Amniotic epithelial cell (primary cell): ENCODE measurements at regions not wholly inside any gene's neighbourhood (a gene's known extent, or its start where the extent isn't known, plus 50 kb on each side); places are given as distances from the start of the nearest gene placed in this dataset.
A peak's percentile ranks its signal among the peaks of the same experiment; 100 is the strongest.

Source experiments
- DNase-seq: peaks from one replicate; pipeline ENCODE4 v3.0.0-alpha.2; 2010; ENCODE audit warnings: low read depth

GRCh38 chr5:77948476-77948875 lies 172.3 kb upstream of the TBCA start:
- no peak for DNase-seq

GRCh38 chr5:77947041-77947428 lies 170.9 kb upstream of the TBCA start:
- DNase-seq, result no peak

- no peak for DNase-seq
Measured at GRCh38 chr5:77946381-77947040, 170.4 kb upstream of the TBCA start.

- no peak for DNase-seq
Measured at GRCh38 chr5:77945874-77946273, 169.7 kb upstream of the TBCA start.

GRCh38 chr5:77944757-77945340 lies 168.7 kb upstream of the TBCA start:
- DNase-seq, result no peak

- DNase-seq, result no peak
Measured at GRCh38 chr5:77943851-77944250, 167.7 kb upstream of the TBCA start.

GRCh38 chr5:77942578-77943239 lies 166.6 kb upstream of the TBCA start:
- no peak for DNase-seq

- DNase-seq, result no peak
Measured at GRCh38 chr5:77937015-77937908, 161.1 kb upstream of the TBCA start.

- no peak for DNase-seq
Measured at GRCh38 chr5:77936365-77936693, 160.2 kb upstream of the TBCA start.

- peak; percentile 66 for DNase-seq
Measured at GRCh38 chr5:77935506-77936364, 159.6 kb upstream of the TBCA start.

GRCh38 chr5:77928776-77929300 lies 152.7 kb upstream of the TBCA start:
- no peak for DNase-seq

- no peak for DNase-seq
Measured at GRCh38 chr5:77926337-77926736, 150.2 kb upstream of the TBCA start.

- DNase-seq, result no peak
Measured at GRCh38 chr5:77925503-77925902, 149.4 kb upstream of the TBCA start.

GRCh38 chr5:77924081-77924480 lies 147.9 kb upstream of the TBCA start:
- no peak for DNase-seq

- no peak for DNase-seq
Measured at GRCh38 chr5:77923666-77924065, 147.5 kb upstream of the TBCA start.

- no peak for DNase-seq
Measured at GRCh38 chr5:77921094-77921768, 145.1 kb upstream of the TBCA start.

- DNase-seq, result peak; percentile 8
Measured at GRCh38 chr5:77920359-77921058, 144.4 kb upstream of the TBCA start.

GRCh38 chr5:77915346-77915745 lies 139.2 kb upstream of the TBCA start:
- DNase-seq, result no peak

GRCh38 chr5:77912721-77913120 lies 136.6 kb upstream of the TBCA start:
- DNase-seq, result no peak

GRCh38 chr5:77910602-77911188 lies 134.6 kb upstream of the TBCA start:
- DNase-seq, result no peak
